Mucosa of descending colon (tissue), 3 donors: ENCODE measurements at regions not wholly inside any gene's neighbourhood (a gene's known extent, or its start where the extent isn't known, plus 50 kb on each side); places are given as distances from the start of the nearest gene placed in this dataset.

Experiments used
- ATAC-seq: fragments of 200-7000 bp; cut with Tn5 transposase; one replicate; pipeline ENCODE4 v1.9.1; 2020; ENCODE audit warnings: mild to moderate bottlenecking, moderate library complexity
- DNase-seq, 3 donors: peaks; one replicate each; pipeline ENCODE4 v3.0.0-alpha.2; 2020
- H3K36me3 ChIP-seq: fragments of 200-600 bp; one replicate; pipeline ENCODE4 v1.8.0; 2021; ENCODE audit warnings: low read depth, mild to moderate bottlenecking
- H3K4me1 ChIP-seq: fragments of 200-600 bp; one replicate; pipeline ENCODE4 v1.8.0; 2021; ENCODE audit warnings: low read depth, mild to moderate bottlenecking
- H3K4me3 ChIP-seq: fragments of 200-600 bp; one replicate; pipeline ENCODE4 v1.8.0; 2021; ENCODE audit warnings: mild to moderate bottlenecking
- H3K9me3 ChIP-seq: fragments of 200-600 bp; one replicate; pipeline ENCODE4 v1.8.0; 2021; ENCODE audit warnings: mild to moderate bottlenecking
- CTCF ChIP-seq: fragments of 200-600 bp; IDR thresholded peaks from one replicate; pipeline ENCODE4 v1.8.0; 2022; ENCODE audit warnings: antibody characterized with exemption, mild to moderate bottlenecking
- intact Hi-C, 2 donors: fragments of 100-400 bp; cut with DNase I in 1 of 2; cut with micrococcal nuclease in 1 of 2; formaldehyde crosslinking; loops; one replicate each; pipeline versions ENCODE4 v1.11.0 to v1.11.1; 2022; cut with DNase I, micrococcal nuclease
- donor health status: DM: no; HTN: no; CAD: no; lungs with moderate emphysema.
- donor health status: DM: no; HTN: no; CAD: no.
- donor health status: DM: no; HTN: yes; CAD: no.

- ATAC-seq (peak; percentile 35), DNase-seq (no peak)
- TF ChIP-seq CTCF, result no peak
- intact Hi-C loops, result no loop called here
- Histone ChIP-seq H3K4me3 (no peak overlapping the region), H3K9me3 (no peaks in the 10 kb centered on the region), H3K36me3 (no peaks in the 10 kb centered on the region), H3K4me1 (no peaks in the 10 kb centered on the region)
Measured at GRCh38 chr2:16034151-16034974, 94.0 kb downstream of the MYCN start.

- no peak for DNase-seq
- no peaks in the 10 kb centered on the region for H3K4me1 ChIP-seq
- no peaks in the 10 kb centered on the region for H3K36me3 ChIP-seq
- intact Hi-C loops, result no loop called here
- H3K4me3 ChIP-seq, result no peak overlapping the region
- no peak for TF ChIP-seq CTCF
- ATAC-seq, result no peak
- H3K9me3 ChIP-seq, result no peaks in the 10 kb centered on the region
Measured at GRCh38 chr2:16033032-16033293, 92.6 kb downstream of the MYCN start.

- no peaks in the 10 kb centered on the region for H3K9me3 ChIP-seq
- no peak for ATAC-seq
- TF ChIP-seq CTCF, result no peak
- no peaks in the 10 kb centered on the region for H3K4me1 ChIP-seq
- DNase-seq, result no peak
- no peak overlapping the region for H3K4me3 ChIP-seq
- intact Hi-C loops, result no loop called here
- H3K36me3 ChIP-seq, result no peaks in the 10 kb centered on the region
Measured at GRCh38 chr2:16032282-16033031, 92.1 kb downstream of the MYCN start.

- no peak for TF ChIP-seq CTCF
- DNase-seq, result peak; percentile 74 to 82 (median 78)
- intact Hi-C loops, result no loop called here
- H3K4me3 ChIP-seq, result no peak overlapping the region
- ATAC-seq, result peak; percentile 88
- no peaks in the 10 kb centered on the region for H3K4me1 ChIP-seq
- H3K36me3 ChIP-seq, result no peaks in the 10 kb centered on the region
- no peaks in the 10 kb centered on the region for H3K9me3 ChIP-seq
Measured at GRCh38 chr2:16031848-16032159, 91.5 kb downstream of the MYCN start.

- ATAC-seq (no peak), DNase-seq (no peak)
- Histone ChIP-seq H3K9me3 (no peaks in the 10 kb centered on the region), H3K36me3 (no peaks in the 10 kb centered on the region), H3K4me3 (no peak overlapping the region), H3K4me1 (no peaks in the 10 kb centered on the region)
- no peak for TF ChIP-seq CTCF
- intact Hi-C loops, result no loop called here
Measured at GRCh38 chr2:16031058-16031847, 90.9 kb downstream of the MYCN start.
